CD4-positive, alpha-beta T cell treated with Interleukin-15 for 1 hour (primary cell): ENCODE measurements at regions not wholly inside any gene's neighbourhood (a gene's known extent, or its start where the extent isn't known, plus 50 kb on each side); places are given as distances from the start of the nearest gene placed in this dataset.

Source experiments
- DNase-seq: peaks from one replicate; pipeline ENCODE4 v3.0.0-alpha.2; 2020

DNA sequence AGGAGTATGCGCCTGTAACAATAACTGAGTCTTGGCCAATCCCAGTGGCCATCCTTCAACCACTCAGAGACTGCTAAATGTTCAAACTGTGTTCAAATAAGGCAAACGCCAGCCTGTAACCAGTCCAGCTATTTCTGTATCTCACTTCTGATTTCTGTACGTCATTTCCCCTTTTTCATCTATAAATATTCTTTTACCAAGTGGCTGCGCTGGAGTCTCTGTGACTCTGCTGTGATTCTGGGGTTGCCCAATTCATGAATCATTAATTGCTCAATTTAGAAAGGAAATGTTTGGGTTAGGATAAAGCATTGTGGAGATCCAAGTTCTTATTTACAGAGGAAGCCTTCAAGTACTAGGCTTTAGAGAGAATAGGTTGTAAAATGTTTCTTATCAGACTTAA is 89.8 kb upstream of the UST start:
- peak; percentile 49 for DNase-seq

DNA sequence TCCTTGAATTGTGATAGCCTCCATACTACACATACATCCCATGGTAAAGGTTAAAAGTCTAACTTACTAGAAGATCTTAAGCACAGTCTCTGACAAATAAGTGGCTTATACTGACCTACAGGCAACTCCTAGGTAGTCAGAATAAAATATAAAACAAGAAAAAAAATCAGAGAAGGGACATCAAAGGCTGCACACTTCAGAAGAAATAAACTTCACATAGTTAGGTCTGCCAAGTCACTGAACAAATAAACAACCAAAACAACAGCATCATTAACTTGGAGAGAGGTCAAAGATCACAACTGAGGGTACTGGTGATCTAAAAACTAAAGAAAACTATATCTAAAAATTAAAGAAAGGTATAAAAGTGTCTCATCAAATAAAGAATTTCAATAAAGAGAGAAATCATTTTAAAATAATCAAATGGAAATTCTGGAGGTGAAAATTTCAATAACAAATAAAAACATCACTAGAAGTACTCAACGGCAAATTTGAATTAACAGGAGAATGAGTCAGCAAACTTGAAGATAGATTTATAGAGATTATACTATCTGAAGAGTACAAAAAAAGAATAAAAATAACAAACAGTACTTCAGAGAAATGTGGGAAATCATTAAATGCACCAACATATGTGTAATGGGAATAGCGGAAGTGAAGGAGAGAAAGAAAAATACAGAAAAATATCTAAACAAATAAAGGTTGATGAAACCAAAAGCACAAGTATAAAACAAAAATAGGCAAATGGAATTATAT is 88.0 kb upstream of the UST start:
- DNase-seq, result no peak

DNA sequence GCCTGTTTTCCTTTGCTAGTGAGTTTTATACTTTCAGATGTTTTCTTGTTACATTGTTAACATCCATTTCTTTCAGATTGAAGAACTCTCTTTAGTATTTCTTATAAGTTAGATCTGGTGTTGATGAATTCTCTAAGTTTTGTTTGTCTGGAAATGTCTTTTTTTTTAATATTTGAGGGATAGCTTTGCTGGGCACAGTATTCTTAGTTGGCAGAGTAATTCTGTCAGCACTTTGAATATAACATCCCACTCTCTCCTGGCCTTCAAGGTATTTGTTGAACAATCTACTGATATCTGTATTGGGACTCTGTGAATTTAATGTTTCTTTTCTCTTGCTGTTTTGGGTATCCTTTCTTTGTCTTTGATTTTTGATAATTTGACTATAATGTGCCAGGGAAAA is 79.4 kb upstream of the UST start:
- no peak for DNase-seq

DNA sequence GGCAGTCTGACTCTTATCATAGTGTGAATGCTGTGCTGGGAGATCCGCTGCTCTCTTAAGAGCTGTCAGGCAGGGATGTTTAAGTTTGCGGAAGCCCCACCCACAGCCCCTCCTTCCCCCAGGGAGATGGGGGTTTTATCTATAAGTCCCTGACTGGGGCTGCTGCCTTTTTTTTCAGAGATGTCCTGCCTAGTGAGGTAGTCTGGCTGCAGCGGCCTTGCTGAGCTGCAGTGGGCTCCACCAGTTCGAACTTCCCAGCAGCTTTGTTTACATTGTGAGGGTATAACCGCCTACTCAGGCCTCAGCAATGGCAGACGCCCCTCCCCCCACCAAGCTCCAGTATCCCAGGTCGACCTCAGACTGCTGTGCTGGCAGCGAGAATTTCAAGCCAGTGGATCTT is 75.7 kb upstream of the UST start:
- DNase-seq, result no peak

DNA sequence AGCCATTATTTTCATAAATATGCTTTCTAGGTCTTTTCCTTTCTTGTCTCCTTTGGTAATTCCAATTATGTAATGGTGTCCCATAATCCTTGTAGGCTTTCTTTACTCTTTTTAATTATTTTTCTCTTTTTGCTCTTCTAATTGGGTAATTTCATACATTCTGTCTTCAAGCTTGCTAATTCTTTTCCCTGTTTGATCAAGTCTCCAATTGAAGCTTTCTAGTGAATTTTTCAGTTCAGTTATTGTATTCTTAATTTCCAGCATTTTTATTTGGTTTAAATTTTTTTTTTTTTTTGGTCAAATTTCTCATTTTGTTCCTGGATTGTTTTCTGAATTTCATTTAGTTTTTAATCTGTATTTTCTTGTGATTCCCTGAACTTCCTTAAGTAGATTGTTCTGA is 74.9 kb upstream of the UST start:
- DNase-seq, result no peak

DNA sequence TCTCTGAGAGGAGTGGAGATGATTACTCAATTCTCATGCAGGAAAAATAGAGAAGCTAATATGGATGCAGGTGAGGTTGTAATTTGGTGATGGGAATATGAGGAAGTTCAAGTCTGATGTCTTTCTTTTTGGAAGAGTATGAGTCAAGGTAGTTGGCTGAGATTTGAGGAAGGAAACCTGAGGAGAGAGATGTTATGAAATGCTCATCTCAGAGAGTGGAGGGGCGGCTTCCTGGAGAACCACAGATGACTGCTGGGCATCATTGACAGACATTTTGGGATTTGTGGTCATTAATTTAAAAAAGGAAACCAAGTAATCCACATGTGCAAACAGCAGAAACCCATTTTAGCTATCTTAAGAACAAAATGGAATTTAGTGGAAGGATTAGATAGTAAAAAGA is 72.5 kb upstream of the UST start:
- DNase-seq, result no peak

DNA sequence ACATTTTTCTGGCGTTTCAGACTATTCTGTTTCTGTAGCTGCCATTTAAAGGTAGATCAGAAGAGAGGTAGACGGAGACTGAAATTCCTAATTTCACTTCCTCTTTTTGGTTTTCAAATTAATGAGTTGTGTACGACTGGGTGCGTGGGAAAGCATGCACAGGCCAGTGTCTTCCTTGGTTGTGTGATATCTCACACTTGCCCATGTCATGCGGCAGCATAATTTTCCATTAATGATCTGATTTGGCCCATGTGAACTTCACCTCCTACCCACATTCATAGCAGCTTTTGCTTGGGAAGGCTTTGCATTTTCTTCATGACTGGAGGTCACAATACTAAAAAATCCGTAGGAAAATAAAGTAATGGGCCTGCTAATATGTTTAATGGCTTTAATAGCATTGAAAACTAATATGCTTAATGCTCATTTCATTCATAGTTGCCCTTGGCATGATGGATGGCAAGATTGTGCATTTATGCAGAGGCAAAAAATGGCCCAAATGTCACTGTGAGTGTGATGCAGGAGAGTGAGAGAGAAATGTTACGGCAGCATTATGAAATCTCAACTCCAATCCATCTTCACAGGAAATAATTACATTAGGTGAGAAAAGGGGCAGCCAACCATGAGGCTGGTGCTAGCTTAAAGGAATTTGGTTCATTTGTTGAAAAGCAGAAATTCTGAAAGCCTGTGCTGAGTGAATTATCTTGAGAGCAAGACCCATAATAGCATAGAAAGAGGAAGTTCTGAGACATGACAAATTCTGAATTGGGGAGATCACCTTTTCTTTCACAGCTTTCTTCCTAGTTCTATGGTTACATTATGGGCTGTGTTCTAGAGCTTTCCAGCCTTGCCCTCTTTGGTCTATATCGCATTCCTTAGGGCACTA is 69.0 kb upstream of the UST start:
- no peak for DNase-seq

DNA sequence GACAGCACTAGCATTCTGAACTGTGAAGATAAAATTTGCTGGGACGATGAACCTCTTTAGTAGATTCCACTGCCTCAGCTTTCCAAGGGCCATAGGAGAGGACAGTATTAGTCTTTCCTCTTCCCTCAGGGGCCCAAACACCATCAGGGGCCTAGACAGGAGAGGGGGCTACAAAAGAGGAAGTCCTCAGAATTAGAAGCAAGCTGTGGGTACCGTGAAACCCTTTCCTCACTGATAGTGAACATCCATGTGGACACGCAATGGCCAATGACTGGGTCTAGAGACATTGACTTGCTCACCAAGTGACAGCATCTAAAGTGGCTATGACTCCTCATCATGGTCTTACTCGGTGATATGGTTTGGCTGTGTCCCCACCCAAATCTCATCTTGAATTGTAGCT is 68.1 kb upstream of the UST start:
- DNase-seq, result no peak

DNA sequence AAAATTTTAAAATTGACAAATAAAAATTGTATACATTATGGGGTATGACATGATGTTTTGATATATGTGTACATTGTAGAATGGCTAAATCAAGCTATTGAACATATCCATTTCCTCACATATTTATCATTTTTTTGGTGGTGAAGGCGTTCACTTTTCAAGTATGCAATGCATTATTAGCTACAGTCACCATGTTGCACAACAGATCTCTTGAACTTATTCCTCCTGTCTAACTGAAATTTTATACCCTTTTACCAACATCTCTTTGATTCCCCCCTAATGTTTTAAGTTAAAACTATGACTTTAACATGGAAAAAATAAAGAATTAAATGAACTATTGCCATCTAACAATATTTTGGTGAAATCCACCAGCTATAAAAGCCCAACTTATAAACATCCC is 65.2 kb upstream of the UST start:
- DNase-seq, result no peak

DNA sequence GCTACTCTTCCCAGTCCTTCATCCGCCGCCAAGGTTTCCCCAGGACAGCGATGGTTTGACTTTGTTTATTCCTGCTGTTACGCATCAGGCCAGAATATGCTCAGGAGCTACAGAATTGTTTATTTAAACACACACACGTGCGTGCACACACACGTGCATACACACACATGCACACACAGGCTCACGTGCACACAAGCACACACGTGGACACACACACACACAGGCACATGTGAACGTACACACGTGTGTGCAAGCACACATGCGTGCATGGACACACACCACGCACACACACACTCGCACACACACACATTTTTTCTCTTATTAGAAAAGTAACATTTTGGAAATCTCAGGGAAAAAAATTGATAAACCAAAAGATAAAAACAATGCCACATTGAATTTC is 64.6 kb upstream of the UST start:
- DNase-seq, result no peak

DNA sequence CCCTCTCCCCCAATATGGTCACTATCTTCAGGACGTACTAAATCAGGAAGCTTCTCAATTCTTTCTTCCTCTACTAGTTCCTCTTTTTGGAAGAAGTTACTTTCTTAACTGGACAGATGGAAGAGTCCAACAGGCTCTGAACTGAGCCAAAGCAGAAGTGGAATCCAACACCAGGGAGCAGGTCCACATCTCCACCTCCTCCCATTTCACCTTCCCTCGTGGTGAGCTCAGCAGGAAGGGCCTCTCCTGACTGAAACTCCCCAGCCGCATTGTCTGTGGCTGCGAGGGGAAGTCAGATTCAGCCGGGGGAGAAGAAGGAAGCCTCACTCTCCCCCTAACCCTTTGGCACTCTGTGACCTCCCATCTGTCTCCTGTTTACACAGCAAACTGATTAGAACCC is 63.8 kb upstream of the UST start:
- peak; percentile 57 for DNase-seq

DNA sequence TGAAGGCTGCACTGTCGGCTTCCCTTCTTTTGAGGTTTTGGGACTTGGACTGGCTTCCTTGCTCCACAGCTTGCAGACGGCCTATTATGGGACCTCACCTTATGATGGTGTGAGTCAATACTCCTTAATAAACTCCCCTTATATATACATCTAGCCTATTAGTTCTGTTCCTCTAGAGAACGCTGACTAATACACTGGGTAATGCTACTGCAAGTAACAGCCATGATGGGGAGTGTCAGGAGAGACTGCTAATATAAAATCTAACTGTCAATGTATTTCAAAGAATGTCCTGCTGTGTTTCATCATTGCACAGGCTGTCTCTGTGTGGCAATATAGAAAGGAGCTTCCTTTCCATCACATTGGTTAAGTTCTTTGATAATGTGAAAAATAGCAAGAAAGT is 57.7 kb upstream of the UST start:
- DNase-seq, result no peak

DNA sequence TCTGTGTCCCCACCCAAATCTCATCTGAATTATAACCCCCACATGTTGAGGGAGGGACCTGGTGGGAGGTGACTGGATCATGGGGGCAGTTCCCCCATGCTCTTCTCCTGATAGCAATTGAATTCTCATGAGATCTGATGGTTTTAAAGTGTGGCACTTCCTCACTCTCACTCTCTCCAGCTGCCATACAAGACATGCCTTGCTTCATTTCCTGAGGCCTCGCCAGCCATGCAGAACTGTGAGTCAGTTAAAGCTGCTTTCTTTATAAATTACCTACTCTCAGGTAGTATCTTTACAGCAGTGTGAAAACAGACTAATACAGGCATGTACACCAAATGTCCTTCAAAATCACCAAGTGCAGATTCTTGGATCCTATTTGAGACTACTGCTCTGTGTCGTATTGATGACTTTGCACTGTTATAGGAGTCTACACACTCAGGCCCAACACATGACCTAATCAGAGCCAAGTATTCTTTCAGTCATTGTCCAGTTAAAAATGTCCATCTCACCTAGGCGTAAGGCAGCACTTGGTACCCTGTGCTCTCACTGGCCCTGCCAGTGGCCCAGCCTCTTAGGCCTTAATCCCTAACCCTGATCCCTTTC is 52.8 kb upstream of the UST start:
- peak; percentile 48 for DNase-seq
